ENCODE measurements at regions not wholly inside any gene's neighbourhood (a gene's known extent, or its start where the extent isn't known, plus 50 kb on each side); places are given as distances from the start of the nearest gene placed in this dataset.

GRCh38 chr4:136458326-136458725 lies 1074.0 kb downstream of the PCDH18 start:
- TF ChIP-seq CTCF (IDR thresholded peaks at IDR 0.05), result no peak
- TF ChIP-seq POLR2AphosphoS5 (IDR thresholded peaks at IDR 0.05; ENCODE audit: insufficient read depth in 1 of 2, low read depth in 1 of 2), result no peak
- TF ChIP-seq POLR2A (IDR thresholded peaks at IDR 0.05), result no peak

Measured in vagina (tissue), 2 donors.